Activated naive CD4-positive, alpha-beta T cell treated with anti-CD3 and anti-CD28 coated beads, Interleukin-2, amount 10 ng/mL, durations not matched to agents 7 days and 5 days (primary cell): ENCODE measurements at regions not wholly inside any gene's neighbourhood (a gene's known extent, or its start where the extent isn't known, plus 50 kb on each side); places are given as distances from the start of the nearest gene placed in this dataset.

Source experiments
- CTCF ChIA-PET: fragments of 350-600 bp; sonication (Branson Sonifier 250); formaldehyde crosslinking; loops from one replicate; lab custom pipeline; 2021; ENCODE audit warnings: antibody characterized with exemption; lab: Charles Lee
- DNase-seq: peaks from one replicate; pipeline ENCODE4 v3.0.0-alpha.2; 2020
- H3K27ac Mint-ChIP-seq: one replicate; pipeline ENCODE4 v1.8.0; 2021; ENCODE audit warnings: mild to moderate bottlenecking, moderate library complexity, mixed read lengths
- H3K27me3 Mint-ChIP-seq: one replicate; pipeline ENCODE4 v1.8.0; 2021; ENCODE audit warnings: mild to moderate bottlenecking, mixed read lengths
- H3K36me3 Mint-ChIP-seq: one replicate; pipeline ENCODE4 v1.8.0; 2021; ENCODE audit warnings: mixed read lengths
- H3K4me1 Mint-ChIP-seq: one replicate; pipeline ENCODE4 v1.8.0; 2021; ENCODE audit warnings: mixed read lengths
- H3K4me3 Mint-ChIP-seq: one replicate; pipeline ENCODE4 v1.8.0; 2021; ENCODE audit warnings: mild to moderate bottlenecking, moderate library complexity, mixed read lengths
- H3K9me3 Mint-ChIP-seq: one replicate; pipeline ENCODE4 v1.8.0; 2021; ENCODE audit warnings: mixed read lengths

GRCh38 chr15:101124731-101125451 lies 127.0 kb downstream of the CHSY1 start:
- DNase-seq: no peak
- Mint-ChIP-seq H3K27me3 (peaks cover 15% of the 10 kb centered on the region), H3K4me3 (no peak overlapping the region), H3K9me3 (no peaks in the 10 kb centered on the region), H3K4me1 (peaks cover 81% of the 10 kb centered on the region), H3K27ac (no peak overlapping the region), H3K36me3 (peaks cover 12% of the 10 kb centered on the region)
- CTCF ChIA-PET: interaction anchor here (0.7 to 1.6 kb wide), 3 partner anchors 10 to 134 kb away, joined by 3 read pairs; no protein-coding TSS in a partner anchor

DNA sequence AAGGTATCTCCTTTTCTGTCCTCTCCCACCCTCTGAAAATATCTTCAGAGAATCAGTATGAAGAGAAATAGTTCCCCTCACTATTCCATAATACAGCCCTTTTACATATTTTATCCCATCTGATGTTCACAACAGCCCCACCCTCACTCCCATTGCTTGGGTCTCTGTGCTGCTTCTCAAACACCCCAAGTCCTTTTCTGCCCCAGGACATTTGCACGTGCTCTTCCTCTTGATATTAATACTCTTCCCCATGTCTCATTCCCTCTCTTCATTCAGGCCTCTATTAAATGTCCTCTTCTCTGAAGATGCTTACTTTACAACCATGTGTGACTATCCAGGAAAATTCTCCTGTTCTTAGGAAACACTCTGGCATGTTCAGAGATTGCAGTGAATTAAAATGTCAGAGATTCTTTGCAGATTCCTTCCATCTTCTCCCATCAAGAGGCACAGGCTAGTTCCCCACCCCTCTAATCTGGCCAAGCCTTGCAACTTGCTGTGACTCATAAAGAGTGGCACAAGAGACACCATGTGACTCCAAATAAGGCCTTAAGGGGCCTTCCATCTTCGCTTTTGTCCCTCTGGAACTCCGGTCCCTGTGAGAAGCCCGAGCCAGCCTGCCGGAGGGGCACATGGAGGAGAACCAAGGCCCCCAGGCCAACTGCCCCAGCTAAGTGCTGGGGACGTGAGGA lies 128.5 kb downstream of the CHSY1 start:
- H3K4me3 Mint-ChIP-seq: no peak overlapping the region
- H3K9me3 Mint-ChIP-seq: no peaks in the 10 kb centered on the region
- no peak for DNase-seq
- CTCF ChIA-PET: interaction anchor here (0.7 to 2.0 kb wide), 6 partner anchors 8 to 133 kb away, joined by 3 to 6 read pairs (median 3); no protein-coding TSS in a partner anchor
- no peak overlapping the region for H3K27ac Mint-ChIP-seq
- H3K4me1 Mint-ChIP-seq: peaks cover 71% of the 10 kb centered on the region
- H3K27me3 Mint-ChIP-seq: peaks cover 5% of the 10 kb centered on the region
- H3K36me3 Mint-ChIP-seq: peaks cover 12% of the 10 kb centered on the region

DNA sequence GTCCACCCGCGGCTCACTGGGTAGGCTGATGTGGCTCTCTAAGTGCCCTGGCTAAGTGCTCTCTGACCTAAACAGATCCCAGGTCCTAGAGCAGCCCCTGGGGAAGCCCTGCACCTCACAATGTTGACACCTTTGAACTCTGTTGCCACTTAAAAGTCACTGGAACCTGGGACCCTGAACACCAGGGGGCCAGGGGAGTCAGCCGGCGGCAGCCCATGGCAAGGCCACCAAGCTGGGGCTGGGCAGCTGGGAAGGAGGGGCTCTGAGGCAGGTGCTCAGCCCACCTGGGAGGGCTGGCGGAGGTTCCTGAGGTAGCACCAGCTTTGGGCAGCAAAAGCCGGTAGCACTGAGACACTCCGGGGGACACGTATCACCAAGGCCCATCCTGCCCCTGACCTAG lies 129.0 kb downstream of the CHSY1 start:
- no peak overlapping the region for H3K27ac Mint-ChIP-seq
- peaks cover 65% of the 10 kb centered on the region for H3K4me1 Mint-ChIP-seq
- DNase-seq: no peak
- CTCF ChIA-PET: interaction anchor here (1.6 to 2.0 kb wide), 3 partner anchors 33 to 134 kb away, joined by 4 to 9 read pairs (median 6); partner anchors contain the start of gene CHSY1
- no peaks in the 10 kb centered on the region for H3K9me3 Mint-ChIP-seq
- H3K4me3 Mint-ChIP-seq: no peak overlapping the region
- peaks cover 5% of the 10 kb centered on the region for H3K27me3 Mint-ChIP-seq
- peaks cover 9% of the 10 kb centered on the region for H3K36me3 Mint-ChIP-seq

DNA sequence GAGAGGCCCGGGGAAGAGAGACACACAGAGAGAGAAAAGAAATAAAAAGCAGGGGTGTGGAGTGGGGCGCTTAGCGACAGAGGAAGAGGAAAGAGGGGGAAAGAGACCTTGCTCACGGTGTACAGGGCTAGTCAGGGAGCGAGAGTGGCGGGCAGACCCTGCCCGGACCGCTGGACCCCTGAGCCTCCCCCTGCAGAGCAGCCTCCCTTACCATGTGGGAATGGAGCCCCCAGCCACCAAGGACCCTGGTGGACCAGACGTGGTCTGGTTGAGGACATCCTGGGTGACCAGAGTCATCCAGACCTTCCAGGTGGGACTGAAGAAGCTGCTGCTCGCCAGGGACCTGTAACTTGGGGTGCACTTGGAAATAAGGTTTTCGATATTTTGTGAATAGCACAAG lies 129.6 kb downstream of the CHSY1 start:
- Mint-ChIP-seq H3K4me3 (peak overlapping the region; percentile 60), H3K27ac (peak overlapping the region; percentile 58), H3K36me3 (peaks cover 5% of the 10 kb centered on the region), H3K4me1 (peaks cover 60% of the 10 kb centered on the region), H3K27me3 (peaks cover 5% of the 10 kb centered on the region), H3K9me3 (no peaks in the 10 kb centered on the region)
- no peak for DNase-seq
- CTCF ChIA-PET: interaction anchor here (0.7 to 2.6 kb wide), 10 partner anchors 11 to 134 kb away, joined by 3 to 30 read pairs (median 5); partner anchors contain the start of gene CHSY1

DNA sequence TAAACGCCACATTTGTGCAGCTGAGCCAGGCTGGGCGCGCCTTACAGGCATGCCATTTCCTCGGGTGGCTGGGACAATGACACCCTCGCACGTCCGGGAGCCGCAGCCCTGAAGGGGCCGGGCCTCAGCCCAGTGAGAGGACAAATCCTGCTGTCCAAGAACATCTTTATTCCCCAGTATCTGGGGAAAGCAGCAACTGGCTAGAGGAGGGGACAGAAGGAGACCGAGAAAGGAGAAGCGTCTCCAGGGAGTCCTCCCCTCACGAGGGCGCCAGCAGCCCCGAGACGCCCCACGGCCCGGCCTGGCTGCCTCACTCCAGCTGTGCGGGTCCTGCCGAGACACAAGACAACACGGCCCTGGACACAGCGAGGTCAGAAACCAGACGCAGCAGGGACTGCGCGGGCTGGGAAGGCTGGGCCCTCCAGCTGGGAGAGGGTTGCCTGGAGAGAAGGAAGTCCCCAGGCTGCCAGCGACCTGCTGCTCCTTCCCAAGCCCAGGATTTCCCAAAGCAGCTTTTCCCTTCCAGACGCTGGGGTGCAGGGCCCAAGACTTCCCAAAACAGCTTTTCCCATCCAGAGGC lies 130.2 kb downstream of the CHSY1 start:
- peak overlapping the region; percentile 60 for H3K4me3 Mint-ChIP-seq
- H3K27ac Mint-ChIP-seq: peak overlapping the region; percentile 58
- peaks cover 5% of the 10 kb centered on the region for H3K27me3 Mint-ChIP-seq
- peaks cover 5% of the 10 kb centered on the region for H3K36me3 Mint-ChIP-seq
- CTCF ChIA-PET: interaction anchor here (0.7 to 2.6 kb wide), 10 partner anchors 10 to 134 kb away, joined by 3 to 30 read pairs (median 5); partner anchors contain the start of gene CHSY1
- peak; percentile 68 for DNase-seq
- H3K4me1 Mint-ChIP-seq: peaks cover 54% of the 10 kb centered on the region
- no peaks in the 10 kb centered on the region for H3K9me3 Mint-ChIP-seq

GRCh38 chr15:101120987-101121386 lies 130.9 kb downstream of the CHSY1 start:
- CTCF ChIA-PET: interaction anchor here (1.0 to 2.6 kb wide), 8 partner anchors 10 to 135 kb away, joined by 3 to 30 read pairs (median 6); partner anchors contain the start of gene CHSY1
- H3K4me1 Mint-ChIP-seq: peaks cover 53% of the 10 kb centered on the region

GRCh38 chr15:101120473-101120872 lies 131.4 kb downstream of the CHSY1 start:
- CTCF ChIA-PET: interaction anchor here (1.2 to 2.6 kb wide), 3 partner anchors 8 to 136 kb away, joined by 3 to 30 read pairs (median 7); no protein-coding TSS in a partner anchor
- Mint-ChIP-seq H3K4me3 (no peak overlapping the region), H3K9me3 (no peaks in the 10 kb centered on the region), H3K36me3 (peaks cover 5% of the 10 kb centered on the region), H3K27me3 (peaks cover 10% of the 10 kb centered on the region), H3K27ac (no peak overlapping the region), H3K4me1 (peaks cover 48% of the 10 kb centered on the region)
- DNase-seq: no peak

More at GRCh38 chr15:101120987-101121386, 130.9 kb downstream of the CHSY1 start:
- no peak overlapping the region for H3K4me3 Mint-ChIP-seq
- peaks cover 5% of the 10 kb centered on the region for H3K36me3 Mint-ChIP-seq
- no peaks in the 10 kb centered on the region for H3K9me3 Mint-ChIP-seq
- no peak for DNase-seq
- no peak overlapping the region for H3K27ac Mint-ChIP-seq
- peaks cover 9% of the 10 kb centered on the region for H3K27me3 Mint-ChIP-seq
